ENCODE measurements at regions not wholly inside any gene's neighbourhood (a gene's known extent, or its start where the extent isn't known, plus 50 kb on each side); places are given as distances from the start of the nearest gene placed in this dataset.
A peak's percentile ranks its signal among the peaks of the same experiment; 100 is the strongest.

- no peaks in the 10 kb centered on the region for H3K36me3 ChIP-seq (ENCODE audit: control insufficient read depth in 2 of 2, insufficient read depth in 1 of 2, low read length in 2 of 2)
- POLR2A ChIA-PET, result no interaction called here
- no peaks in the 10 kb centered on the region for H3K4me1 ChIP-seq (ENCODE audit: control insufficient read depth, insufficient read depth, low read length)
- CTCF ChIA-PET, result no interaction called here
- no peaks in the 10 kb centered on the region for H3K9me3 ChIP-seq (ENCODE audit: control insufficient read depth, insufficient read depth, low read depth, low read length)
- H3K27ac ChIP-seq (ENCODE audit: extremely low read depth, low read depth, low read length), result no peak overlapping the region
- no peak overlapping the region for H3K4me3 ChIP-seq (ENCODE audit: low read depth, low read length)
- no peak for TF ChIP-seq ZNF292 (tag by site-specific recombination; IDR thresholded peaks at IDR 0.05; ENCODE audit: borderline replicate concordance, low read depth)
- no peak for TF ChIP-seq ZNF664 (tag by site-specific recombination; IDR thresholded peaks at IDR 0.05)
- TF ChIP-seq HOXD13 (CRISPR knock-in tag; IDR thresholded peaks at IDR 0.05; ENCODE audit: borderline replicate concordance), result no peak
- TF ChIP-seq GFI1B (tag by site-specific recombination; IDR thresholded peaks at IDR 0.05), result no peak
- TF ChIP-seq KLF8 (tag by site-specific recombination; IDR thresholded peaks at IDR 0.05), result no peak
- no peak for TF ChIP-seq GLI2 (tag by site-specific recombination; IDR thresholded peaks at IDR 0.05; ENCODE audit: borderline replicate concordance, low read depth)
- no peak for TF ChIP-seq ZNF404 (tag by site-specific recombination; IDR thresholded peaks at IDR 0.05)
- TF ChIP-seq ZNF626 (tag by site-specific recombination; IDR thresholded peaks at IDR 0.05), result no peak
- TF ChIP-seq ZFP41 (tag by site-specific recombination; IDR thresholded peaks at IDR 0.05; ENCODE audit: borderline replicate concordance), result no peak
- TF ChIP-seq ZNF585B (tag by site-specific recombination; IDR thresholded peaks at IDR 0.05), result no peak
- no peak for TF ChIP-seq RBAK (tag by site-specific recombination; IDR thresholded peaks at IDR 0.05)
- TF ChIP-seq KLF9 (tag by site-specific recombination; IDR thresholded peaks at IDR 0.05; ENCODE audit: low read depth), result no peak
Measured at GRCh38 chr10:111148440-111148839, 71.6 kb downstream of the ADRA2A start.

DNA sequence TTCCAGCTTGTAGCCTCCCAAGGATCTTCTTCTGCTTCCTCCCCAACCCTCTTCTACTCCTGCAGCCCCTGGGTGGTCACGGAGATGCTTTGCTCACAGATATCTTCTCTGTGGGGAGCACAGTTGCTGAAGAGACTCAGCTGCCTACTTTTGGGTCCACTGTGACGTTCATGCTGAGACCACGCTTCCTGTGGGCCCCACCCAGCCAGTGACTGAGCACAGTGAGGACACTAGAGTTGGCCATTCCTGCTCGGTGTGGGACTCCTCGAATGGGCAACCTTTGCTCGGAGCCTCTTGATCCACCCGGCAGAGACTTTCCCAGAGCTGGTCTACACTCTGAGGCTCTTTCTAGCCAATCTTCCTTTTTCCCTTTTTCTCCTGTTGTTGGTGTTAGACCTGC lies 73.9 kb downstream of the ADRA2A start:
- H3K4me1 ChIP-seq (ENCODE audit: control insufficient read depth, insufficient read depth, low read length), result no peaks in the 10 kb centered on the region
- ChIA-PET POLR2A (no interaction called here), CTCF (no interaction called here)
- no peaks in the 10 kb centered on the region for H3K9me3 ChIP-seq (ENCODE audit: control insufficient read depth, insufficient read depth, low read depth, low read length)
- TF ChIP-seq ZSCAN16 (tag by site-specific recombination; IDR thresholded peaks at IDR 0.05) (no peak), ZFP69B (tag by site-specific recombination; IDR thresholded peaks at IDR 0.05) (0 out of 2 replicates have a peak, but pooled peaks have one; percentile 21)
- H3K4me3 ChIP-seq (ENCODE audit: low read depth, low read length), result no peak overlapping the region
- no peak overlapping the region for H3K27ac ChIP-seq (ENCODE audit: extremely low read depth, low read depth, low read length)
- H3K36me3 ChIP-seq (ENCODE audit: control insufficient read depth in 2 of 2, insufficient read depth in 1 of 2, low read length in 2 of 2), result no peaks in the 10 kb centered on the region

DNA sequence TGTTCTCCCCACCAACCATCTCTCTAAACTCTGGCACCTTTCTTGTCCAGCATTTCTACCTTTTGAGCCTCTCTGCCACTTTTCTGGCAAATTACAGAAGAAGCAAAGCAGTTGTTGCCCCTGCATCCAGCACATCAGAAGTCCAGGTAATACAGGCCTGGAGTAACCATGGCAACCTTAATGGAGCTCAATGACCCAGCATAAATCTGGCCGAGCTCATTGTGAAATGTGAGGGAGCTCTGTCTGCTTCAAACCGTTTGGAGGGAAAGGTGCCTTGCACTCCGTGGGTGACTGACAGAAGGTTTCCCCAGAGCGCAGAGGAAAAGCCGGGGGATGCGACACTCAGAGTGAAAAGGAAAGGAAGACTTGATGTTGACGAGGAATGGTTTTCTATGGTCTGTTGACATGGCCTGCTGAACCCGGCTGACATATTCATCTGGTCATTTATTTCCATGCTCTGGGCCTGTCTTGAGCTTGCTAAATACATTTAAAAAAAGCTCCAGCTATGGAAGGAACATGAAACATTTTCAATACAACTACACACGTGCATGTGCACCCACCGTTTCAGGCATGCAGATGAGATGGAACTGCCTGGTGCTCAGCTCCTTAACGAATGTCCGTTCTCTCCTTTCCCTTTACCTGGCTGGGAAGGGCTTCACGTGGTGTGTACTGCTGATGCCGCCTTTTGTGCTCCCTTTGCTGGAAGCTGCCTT lies 74.9 kb downstream of the ADRA2A start:
- no peak overlapping the region for H3K27ac ChIP-seq (ENCODE audit: extremely low read depth, low read depth, low read length)
- no peaks in the 10 kb centered on the region for H3K36me3 ChIP-seq (ENCODE audit: control insufficient read depth in 2 of 2, insufficient read depth in 1 of 2, low read length in 2 of 2)
- no peaks in the 10 kb centered on the region for H3K9me3 ChIP-seq (ENCODE audit: control insufficient read depth, insufficient read depth, low read depth, low read length)
- H3K4me1 ChIP-seq (ENCODE audit: control insufficient read depth, insufficient read depth, low read length), result no peaks in the 10 kb centered on the region
- ChIA-PET CTCF (no interaction called here), POLR2A (no interaction called here)
- H3K4me3 ChIP-seq (ENCODE audit: low read depth, low read length), result no peak overlapping the region
- no peak for TF ChIP-seq ZNF664 (tag by site-specific recombination; IDR thresholded peaks at IDR 0.05)
- no peak for TF ChIP-seq ZBTB1 (tag by site-specific recombination; IDR thresholded peaks at IDR 0.05)

GRCh38 chr10:111156754-111157153 lies 79.9 kb downstream of the ADRA2A start:
- H3K9me3 ChIP-seq (ENCODE audit: control insufficient read depth, insufficient read depth, low read depth, low read length), result no peaks in the 10 kb centered on the region
- ChIA-PET POLR2A (no interaction called here), CTCF (no interaction called here)
- TF ChIP-seq YY1 (tag by site-specific recombination; IDR thresholded peaks at IDR 0.05) (no peak), ZNF791 (tag by site-specific recombination; IDR thresholded peaks at IDR 0.05) (no peak), SCRT1 (tag by site-specific recombination; IDR thresholded peaks at IDR 0.05; ENCODE audit: borderline replicate concordance) (no peak), EGR2 (tag by site-specific recombination; IDR thresholded peaks at IDR 0.05; ENCODE audit: low read depth) (no peak), ZXDB (tag by site-specific recombination; IDR thresholded peaks at IDR 0.05) (no peak), ZNF658 (tag by site-specific recombination; IDR thresholded peaks at IDR 0.05) (no peak)
- TF ChIP-seq, protein P1, sequence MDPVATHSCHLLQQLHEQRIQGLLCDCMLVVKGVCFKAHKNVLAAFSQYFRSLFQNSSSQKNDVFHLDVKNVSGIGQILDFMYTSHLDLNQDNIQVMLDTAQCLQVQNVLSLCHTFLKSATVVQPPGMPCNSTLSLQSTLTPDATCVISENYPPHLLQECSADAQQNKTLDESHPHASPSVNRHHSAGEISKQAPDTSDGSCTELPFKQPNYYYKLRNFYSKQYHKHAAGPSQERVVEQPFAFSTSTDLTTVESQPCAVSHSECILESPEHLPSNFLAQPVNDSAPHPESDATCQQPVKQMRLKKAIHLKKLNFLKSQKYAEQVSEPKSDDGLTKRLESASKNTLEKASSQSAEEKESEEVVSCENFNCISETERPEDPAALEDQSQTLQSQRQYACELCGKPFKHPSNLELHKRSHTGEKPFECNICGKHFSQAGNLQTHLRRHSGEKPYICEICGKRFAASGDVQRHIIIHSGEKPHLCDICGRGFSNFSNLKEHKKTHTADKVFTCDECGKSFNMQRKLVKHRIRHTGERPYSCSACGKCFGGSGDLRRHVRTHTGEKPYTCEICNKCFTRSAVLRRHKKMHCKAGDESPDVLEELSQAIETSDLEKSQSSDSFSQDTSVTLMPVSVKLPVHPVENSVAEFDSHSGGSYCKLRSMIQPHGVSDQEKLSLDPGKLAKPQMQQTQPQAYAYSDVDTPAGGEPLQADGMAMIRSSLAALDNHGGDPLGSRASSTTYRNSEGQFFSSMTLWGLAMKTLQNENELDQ (tag by site-specific recombination; IDR thresholded peaks at IDR 0.05; ENCODE audit: low read depth), result no peak
- TF ChIP-seq, protein P2, sequence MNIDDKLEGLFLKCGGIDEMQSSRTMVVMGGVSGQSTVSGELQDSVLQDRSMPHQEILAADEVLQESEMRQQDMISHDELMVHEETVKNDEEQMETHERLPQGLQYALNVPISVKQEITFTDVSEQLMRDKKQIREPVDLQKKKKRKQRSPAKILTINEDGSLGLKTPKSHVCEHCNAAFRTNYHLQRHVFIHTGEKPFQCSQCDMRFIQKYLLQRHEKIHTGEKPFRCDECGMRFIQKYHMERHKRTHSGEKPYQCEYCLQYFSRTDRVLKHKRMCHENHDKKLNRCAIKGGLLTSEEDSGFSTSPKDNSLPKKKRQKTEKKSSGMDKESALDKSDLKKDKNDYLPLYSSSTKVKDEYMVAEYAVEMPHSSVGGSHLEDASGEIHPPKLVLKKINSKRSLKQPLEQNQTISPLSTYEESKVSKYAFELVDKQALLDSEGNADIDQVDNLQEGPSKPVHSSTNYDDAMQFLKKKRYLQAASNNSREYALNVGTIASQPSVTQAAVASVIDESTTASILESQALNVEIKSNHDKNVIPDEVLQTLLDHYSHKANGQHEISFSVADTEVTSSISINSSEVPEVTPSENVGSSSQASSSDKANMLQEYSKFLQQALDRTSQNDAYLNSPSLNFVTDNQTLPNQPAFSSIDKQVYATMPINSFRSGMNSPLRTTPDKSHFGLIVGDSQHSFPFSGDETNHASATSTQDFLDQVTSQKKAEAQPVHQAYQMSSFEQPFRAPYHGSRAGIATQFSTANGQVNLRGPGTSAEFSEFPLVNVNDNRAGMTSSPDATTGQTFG (tag by site-specific recombination; IDR thresholded peaks at IDR 0.05; ENCODE audit: borderline replicate concordance), result no peak
- H3K36me3 ChIP-seq (ENCODE audit: control insufficient read depth in 2 of 2, insufficient read depth in 1 of 2, low read length in 2 of 2), result no peaks in the 10 kb centered on the region
- no peak overlapping the region for H3K4me3 ChIP-seq (ENCODE audit: low read depth, low read length)
- no peaks in the 10 kb centered on the region for H3K4me1 ChIP-seq (ENCODE audit: control insufficient read depth, insufficient read depth, low read length)
- no peak overlapping the region for H3K27ac ChIP-seq (ENCODE audit: extremely low read depth, low read depth, low read length)

Data from HEK293 (cell line).